ENCODE measurements at regions not wholly inside any gene's neighbourhood (a gene's known extent, or its start where the extent isn't known, plus 50 kb on each side); places are given as distances from the start of the nearest gene placed in this dataset.

- Histone ChIP-seq H3K4me3 (no peak overlapping the region), H3K27me3 (no peaks in the 10 kb centered on the region), H3K36me3 (no peaks in the 10 kb centered on the region), H3K9ac (ENCODE audit: low read depth in 2 of 2, low read length in 2 of 2) (no peak overlapping the region), H3K27ac (no peak overlapping the region), H3K4me1 (no peaks in the 10 kb centered on the region), H3K9me3 (no peaks in the 10 kb centered on the region)
- TF ChIP-seq CTCF (IDR thresholded peaks at IDR 0.05): no peak
- intact Hi-C loops (cut with DNase I): no loop called here
- no peak for DNase-seq
These were observed 254.8 kb downstream of the KCNS3 start for GRCh38 chr2:18133310-18133709.

DNA sequence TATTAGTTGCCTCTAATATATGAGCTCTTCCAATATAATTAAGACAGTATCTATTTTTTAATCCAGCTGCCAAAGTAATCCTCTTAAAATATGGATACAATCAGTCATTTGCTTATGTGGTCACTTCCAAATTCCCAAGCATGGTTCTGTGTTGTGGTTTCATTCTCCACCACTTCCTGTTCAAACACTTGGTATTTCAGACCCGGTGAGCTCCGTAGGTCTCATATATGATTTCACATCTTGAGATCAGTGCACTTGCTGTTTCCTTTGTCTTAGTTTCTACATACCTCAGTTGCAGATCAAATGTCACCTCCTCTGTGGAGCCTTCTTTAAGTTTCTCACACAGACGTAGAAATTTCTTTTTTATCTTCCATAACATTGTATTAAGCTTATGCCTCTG, 254.2 kb downstream of the KCNS3 start:
- H3K9ac ChIP-seq (ENCODE audit: low read depth in 2 of 2, low read length in 2 of 2): no peak overlapping the region
- no peak overlapping the region for H3K27ac ChIP-seq
- no peak for TF ChIP-seq CTCF (IDR thresholded peaks at IDR 0.05)
- H3K9me3 ChIP-seq: no peaks in the 10 kb centered on the region
- H3K4me3 ChIP-seq: no peak overlapping the region
- intact Hi-C loops (cut with DNase I): no loop called here
- no peaks in the 10 kb centered on the region for H3K27me3 ChIP-seq
- no peaks in the 10 kb centered on the region for H3K4me1 ChIP-seq
- DNase-seq: no peak
- H3K36me3 ChIP-seq: no peaks in the 10 kb centered on the region

DNA sequence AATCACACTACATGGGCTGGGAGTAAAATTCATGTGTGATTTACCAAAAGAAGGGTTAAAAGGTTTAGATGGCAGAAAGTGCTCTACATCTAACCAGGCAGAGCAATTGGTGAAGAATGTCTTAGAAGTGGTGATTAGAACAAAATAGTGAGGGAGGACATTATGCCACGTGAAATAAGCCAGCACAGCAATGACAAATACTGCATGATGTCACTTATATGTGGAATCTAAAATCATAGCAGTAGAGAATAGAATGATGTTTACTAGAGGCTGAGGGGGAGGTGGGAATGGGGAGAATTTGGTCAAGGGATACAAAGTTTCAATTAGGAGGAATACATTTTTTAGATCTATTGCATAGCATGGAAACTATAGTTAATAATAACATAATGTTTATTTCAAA, 253.3 kb downstream of the KCNS3 start:
- Histone ChIP-seq H3K4me1 (no peaks in the 10 kb centered on the region), H3K27ac (no peak overlapping the region), H3K9me3 (no peaks in the 10 kb centered on the region), H3K27me3 (no peaks in the 10 kb centered on the region), H3K36me3 (no peaks in the 10 kb centered on the region), H3K9ac (ENCODE audit: low read depth in 2 of 2, low read length in 2 of 2) (no peak overlapping the region), H3K4me3 (no peak overlapping the region)
- DNase-seq: no peak
- intact Hi-C loops (cut with DNase I): no loop called here
- no peak for TF ChIP-seq CTCF (IDR thresholded peaks at IDR 0.05)

GRCh38 chr2:18129348-18129747, 250.9 kb downstream of the KCNS3 start:
- Histone ChIP-seq H3K4me1 (no peaks in the 10 kb centered on the region), H3K9me3 (no peaks in the 10 kb centered on the region), H3K27me3 (no peaks in the 10 kb centered on the region), H3K4me3 (no peak overlapping the region), H3K27ac (no peak overlapping the region), H3K36me3 (no peaks in the 10 kb centered on the region), H3K9ac (ENCODE audit: low read depth in 2 of 2, low read length in 2 of 2) (no peak overlapping the region)
- no peak for DNase-seq
- intact Hi-C loops (cut with DNase I): no loop called here
- TF ChIP-seq CTCF (IDR thresholded peaks at IDR 0.05): no peak

DNA sequence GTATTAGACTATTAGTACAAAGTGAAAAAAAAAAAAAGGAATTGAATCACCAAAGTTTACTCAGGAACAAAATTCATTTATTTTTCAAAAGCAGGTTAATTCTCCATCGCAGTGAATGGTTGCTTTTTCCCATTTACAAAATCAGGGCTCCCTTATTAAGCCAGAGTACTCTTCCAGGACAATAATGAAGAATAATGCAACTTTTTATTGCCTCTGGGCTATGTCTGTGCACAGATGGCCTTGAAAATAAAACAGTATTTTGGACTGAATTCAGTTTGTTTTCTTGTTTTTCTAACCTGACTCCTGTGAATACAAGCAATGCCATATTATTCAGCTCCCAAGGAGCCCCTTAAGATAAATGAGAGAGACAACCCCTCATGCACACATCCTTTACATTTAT, 246.8 kb downstream of the KCNS3 start:
- H3K4me1 ChIP-seq: no peaks in the 10 kb centered on the region
- H3K27me3 ChIP-seq: no peaks in the 10 kb centered on the region
- no peak for DNase-seq
- TF ChIP-seq CTCF (IDR thresholded peaks at IDR 0.05): no peak
- intact Hi-C loops (cut with DNase I): no loop called here
- H3K9ac ChIP-seq (ENCODE audit: low read depth in 2 of 2, low read length in 2 of 2): no peak overlapping the region
- H3K4me3 ChIP-seq: no peak overlapping the region
- H3K36me3 ChIP-seq: no peaks in the 10 kb centered on the region
- no peaks in the 10 kb centered on the region for H3K9me3 ChIP-seq
- no peak overlapping the region for H3K27ac ChIP-seq

All from colonic mucosa (tissue), 4 donors.